ENCODE measurements at regions not wholly inside any gene's neighbourhood (a gene's known extent, or its start where the extent isn't known, plus 50 kb on each side); places are given as distances from the start of the nearest gene placed in this dataset.
"Not testable (repeated sequence)": the region's sequence is repeated elsewhere in the genome, so short reads cannot be mapped to it uniquely, and the experiment has no call there.

- no peak for DNase-seq
- no peaks in the 10 kb centered on the region for H3K27me3 ChIP-seq (ENCODE audit: insufficient read depth, low read depth, severe bottlenecking)
- TF ChIP-seq CTCF (IDR thresholded peaks at IDR 0.05; ENCODE audit: low read depth, low read length) = no peak
- no peak overlapping the region for H3K27ac ChIP-seq
- no peaks in the 10 kb centered on the region for H3K36me3 ChIP-seq
- peaks cover 23% of the 10 kb centered on the region for H3K9me3 ChIP-seq (ENCODE audit: severe bottlenecking)
- no peak overlapping the region for H3K4me3 ChIP-seq (ENCODE audit: low read depth, low read length)
Observed at GRCh38 chr6:48985025-48985424, 478.0 kb downstream of the MMUT start.

GRCh38 chr6:48983968-48984367 is 479.1 kb downstream of the MMUT start:
- not testable (repeated sequence) for DNase-seq, H3K27ac ChIP-seq

GRCh38 chr6:48983377-48983776 is 479.7 kb downstream of the MMUT start:
- no peaks in the 10 kb centered on the region for H3K36me3 ChIP-seq
- no peaks in the 10 kb centered on the region for H3K27me3 ChIP-seq (ENCODE audit: insufficient read depth, low read depth, severe bottlenecking)
- H3K27ac ChIP-seq = no peak overlapping the region
- no peak overlapping the region for H3K4me3 ChIP-seq (ENCODE audit: low read depth, low read length)
- peaks cover 17% of the 10 kb centered on the region for H3K9me3 ChIP-seq (ENCODE audit: severe bottlenecking)
- DNase-seq = no peak
- TF ChIP-seq CTCF (IDR thresholded peaks at IDR 0.05; ENCODE audit: low read depth, low read length) = no peak

More at GRCh38 chr6:48983968-48984367, 479.1 kb downstream of the MMUT start:
- H3K36me3 ChIP-seq; H3K27me3 ChIP-seq (ENCODE audit: insufficient read depth, low read depth, severe bottlenecking); H3K4me3 ChIP-seq (ENCODE audit: low read depth, low read length): not testable (repeated sequence)
- peaks cover 17% of the 10 kb centered on the region for H3K9me3 ChIP-seq (ENCODE audit: severe bottlenecking)

- Histone ChIP-seq H3K27ac (no peak overlapping the region), H3K4me3 (ENCODE audit: low read depth, low read length) (no peak overlapping the region), H3K36me3 (no peaks in the 10 kb centered on the region), H3K9me3 (ENCODE audit: severe bottlenecking) (peaks cover 14% of the 10 kb centered on the region), H3K27me3 (ENCODE audit: insufficient read depth, low read depth, severe bottlenecking) (no peaks in the 10 kb centered on the region)
- no peak for DNase-seq
- TF ChIP-seq CTCF (IDR thresholded peaks at IDR 0.05; ENCODE audit: low read depth, low read length) = no peak
Observed at GRCh38 chr6:48979806-48980205, 483.2 kb downstream of the MMUT start.

GRCh38 chr6:48979085-48979484 is 484.0 kb downstream of the MMUT start:
- TF ChIP-seq CTCF (IDR thresholded peaks at IDR 0.05; ENCODE audit: low read depth, low read length) = no peak

GRCh38 chr6:48978016-48978415 is 485.0 kb downstream of the MMUT start:
- no peaks in the 10 kb centered on the region for H3K36me3 ChIP-seq
- H3K9me3 ChIP-seq (ENCODE audit: severe bottlenecking) = peaks cover 7% of the 10 kb centered on the region
- TF ChIP-seq CTCF (IDR thresholded peaks at IDR 0.05; ENCODE audit: low read depth, low read length) = no peak
- no peak overlapping the region for H3K4me3 ChIP-seq (ENCODE audit: low read depth, low read length)
- no peak overlapping the region for H3K27ac ChIP-seq
- H3K27me3 ChIP-seq (ENCODE audit: insufficient read depth, low read depth, severe bottlenecking) = no peaks in the 10 kb centered on the region
- DNase-seq = no peak

More at GRCh38 chr6:48979085-48979484, 484.0 kb downstream of the MMUT start:
- Histone ChIP-seq H3K36me3 (no peaks in the 10 kb centered on the region), H3K4me3 (ENCODE audit: low read depth, low read length) (no peak overlapping the region), H3K27ac (no peak overlapping the region), H3K27me3 (ENCODE audit: insufficient read depth, low read depth, severe bottlenecking) (no peaks in the 10 kb centered on the region), H3K9me3 (ENCODE audit: severe bottlenecking) (peaks cover 14% of the 10 kb centered on the region)
- DNase-seq = no peak

Data from WERI-Rb-1 (cell line).